ENCODE measurements at regions not wholly inside any gene's neighbourhood (a gene's known extent, or its start where the extent isn't known, plus 50 kb on each side); places are given as distances from the start of the nearest gene placed in this dataset.

- no peak for DNase-seq
Measured at GRCh38 chr4:112896609-112897190, 152.8 kb upstream of the ANK2 start.

- DNase-seq: no peak
Measured at GRCh38 chr4:112897543-112897942, 151.9 kb upstream of the ANK2 start.

GRCh38 chr4:112898357-112899141 lies 150.9 kb upstream of the ANK2 start:
- no peak for DNase-seq

- DNase-seq: no peak
Measured at GRCh38 chr4:112900416-112900815, 149.0 kb upstream of the ANK2 start.

GRCh38 chr4:112901962-112902411 lies 147.5 kb upstream of the ANK2 start:
- DNase-seq: no peak

DNA sequence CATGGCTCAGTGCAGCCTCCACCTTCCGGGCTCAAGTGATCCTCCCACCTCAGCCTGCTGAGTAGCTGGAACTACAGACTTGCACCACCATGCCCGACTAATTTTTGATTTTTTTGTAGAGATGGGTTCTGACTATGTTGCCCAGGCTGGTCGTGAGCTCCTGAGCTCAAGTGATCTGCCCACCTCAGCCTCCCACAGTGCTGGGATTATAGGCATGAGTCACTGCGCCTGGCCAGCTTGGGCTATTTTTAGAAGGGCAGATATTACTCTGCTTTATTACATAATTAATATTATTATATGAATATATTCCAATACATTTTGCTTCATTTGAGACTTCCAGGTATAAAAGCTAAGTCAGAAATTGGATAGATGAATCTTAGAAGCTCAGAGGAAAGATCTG lies 143.7 kb upstream of the ANK2 start:
- DNase-seq: no peak

DNA sequence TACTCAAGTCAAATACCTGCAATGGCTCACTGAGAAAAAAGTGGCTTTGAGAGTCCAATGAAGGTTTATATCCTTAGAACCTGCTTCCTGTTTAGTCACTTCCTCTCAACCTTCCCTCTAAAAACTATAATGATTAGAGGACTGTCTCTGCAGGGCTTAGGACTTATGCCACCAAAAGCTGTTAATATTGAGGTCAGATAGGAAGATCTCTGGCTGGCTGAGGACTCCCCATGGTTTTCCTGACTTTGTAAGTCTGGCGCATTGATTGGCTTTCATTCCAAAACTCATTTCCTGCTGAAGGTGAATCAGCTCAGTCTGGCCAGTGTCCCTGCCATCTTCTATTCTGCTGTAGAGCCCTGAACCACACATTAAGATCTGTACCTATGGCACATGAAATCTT lies 140.9 kb upstream of the ANK2 start:
- DNase-seq: no peak

DNA sequence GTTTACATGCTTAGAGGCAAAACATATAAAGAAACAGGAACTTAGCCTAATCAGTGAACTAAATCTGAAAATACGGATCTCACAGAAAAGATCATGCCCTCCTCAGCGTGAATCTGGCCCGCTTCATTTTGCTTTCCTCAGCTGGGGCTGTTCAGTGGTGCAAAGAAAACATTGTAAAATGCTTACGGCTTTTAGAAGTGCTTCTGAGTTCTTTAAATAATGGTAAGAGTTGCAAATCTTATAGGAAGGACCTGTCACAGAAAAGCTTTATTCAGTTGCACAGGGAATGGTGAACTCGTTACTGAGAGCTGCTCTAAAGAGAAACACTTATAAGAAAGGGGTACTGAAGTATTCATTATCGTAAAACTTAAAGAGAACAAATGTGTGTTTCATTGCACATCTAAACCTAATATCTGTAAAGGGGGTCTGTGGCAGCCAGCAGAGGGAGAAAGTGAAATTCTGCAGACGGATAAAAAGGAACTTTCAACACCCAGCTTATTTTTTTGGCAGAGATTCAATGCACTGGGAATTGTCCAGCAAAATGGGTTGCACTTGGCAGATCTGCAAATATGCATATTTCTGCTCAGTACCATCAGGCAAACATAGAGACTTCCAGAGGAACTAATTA lies 139.2 kb upstream of the ANK2 start:
- DNase-seq: no peak

- DNase-seq: no peak
Measured at GRCh38 chr4:112916868-112917267, 132.6 kb upstream of the ANK2 start.

- no peak for DNase-seq
Measured at GRCh38 chr4:112923516-112923915, 125.9 kb upstream of the ANK2 start.

GRCh38 chr4:112926819-112927218 lies 122.6 kb upstream of the ANK2 start:
- no peak for DNase-seq

DNA sequence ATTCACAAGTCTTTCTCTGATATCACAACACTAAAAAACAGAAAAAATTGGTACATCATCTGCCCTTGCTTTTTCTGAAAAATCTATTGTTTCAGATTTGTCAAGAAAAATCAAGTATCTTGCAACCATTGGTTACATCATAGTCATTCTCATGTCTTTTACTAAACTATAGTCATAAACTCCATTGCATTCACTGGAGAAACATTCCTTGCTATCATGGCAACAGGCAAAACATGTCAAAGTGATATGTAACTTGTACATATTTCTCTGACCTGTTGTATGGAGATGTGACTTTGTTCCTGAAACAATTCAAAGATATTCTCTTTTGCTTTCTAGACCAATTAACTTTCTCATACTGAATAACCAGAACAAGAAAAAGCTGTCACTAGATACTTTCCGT lies 121.9 kb upstream of the ANK2 start:
- no peak for DNase-seq

- DNase-seq: no peak
Measured at GRCh38 chr4:112931001-112931400, 118.5 kb upstream of the ANK2 start.

DNA sequence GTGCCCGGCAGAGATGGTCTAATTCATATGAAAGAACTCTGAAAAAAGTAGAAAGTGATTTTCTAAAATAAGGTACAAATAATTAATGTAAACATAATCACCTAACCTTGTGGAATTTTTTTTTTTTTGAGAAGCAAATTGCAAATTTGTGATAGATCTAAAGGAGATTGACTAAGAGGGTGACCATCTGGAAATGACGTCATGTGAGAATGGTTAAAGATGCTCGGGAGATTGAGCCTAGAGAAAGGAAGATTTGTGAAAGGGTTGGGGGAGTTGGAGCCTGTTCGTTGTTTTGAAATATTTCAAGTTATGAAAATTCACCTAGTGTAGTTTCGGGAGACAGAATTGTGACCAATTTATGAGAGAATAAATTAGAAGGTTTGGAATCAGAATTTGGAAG lies 115.7 kb upstream of the ANK2 start:
- no peak for DNase-seq

- DNase-seq: no peak
Measured at GRCh38 chr4:112938461-112939058, 110.9 kb upstream of the ANK2 start.

- no peak for DNase-seq
Measured at GRCh38 chr4:112939901-112940300, 109.6 kb upstream of the ANK2 start.

DNA sequence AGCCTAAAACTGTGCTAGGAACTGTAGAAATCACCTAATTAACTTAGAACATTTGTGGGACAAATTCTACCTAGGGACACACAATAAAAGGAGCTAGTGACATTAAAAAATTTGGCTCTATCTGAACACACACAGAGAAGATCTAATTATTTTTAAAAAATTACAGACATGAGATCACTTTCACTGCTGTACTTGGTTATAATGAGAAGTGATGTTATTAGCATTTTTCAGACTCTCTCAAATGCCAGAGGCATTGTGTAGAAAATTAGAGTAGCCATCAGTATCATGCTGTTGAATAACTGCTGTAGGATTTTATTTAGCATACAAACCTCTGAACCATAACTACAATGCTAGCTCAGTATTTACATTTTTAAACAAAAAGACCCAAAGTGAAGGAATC lies 109.1 kb upstream of the ANK2 start:
- no peak for DNase-seq

- DNase-seq: no peak
Measured at GRCh38 chr4:112942077-112942476, 107.4 kb upstream of the ANK2 start.

DNA sequence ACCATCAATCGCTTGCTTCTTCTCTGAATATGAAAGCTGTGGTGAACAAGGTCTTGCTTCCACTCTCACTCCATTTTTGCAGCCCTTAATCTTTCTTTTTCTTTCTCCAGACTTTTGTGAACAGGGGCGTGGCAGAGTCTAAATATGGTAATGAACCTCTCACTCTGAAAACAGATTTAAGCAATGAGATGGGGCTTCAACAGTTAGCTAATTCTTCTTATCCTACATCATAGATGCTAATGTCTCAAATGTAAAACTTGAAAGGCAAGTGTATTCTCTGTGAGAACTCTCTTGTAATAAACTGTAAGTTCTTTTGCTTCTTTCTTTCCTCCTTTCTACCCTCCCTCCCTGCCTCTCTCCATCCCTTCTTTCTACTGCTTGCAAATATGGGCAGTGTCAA lies 106.5 kb upstream of the ANK2 start:
- DNase-seq: no peak

DNA sequence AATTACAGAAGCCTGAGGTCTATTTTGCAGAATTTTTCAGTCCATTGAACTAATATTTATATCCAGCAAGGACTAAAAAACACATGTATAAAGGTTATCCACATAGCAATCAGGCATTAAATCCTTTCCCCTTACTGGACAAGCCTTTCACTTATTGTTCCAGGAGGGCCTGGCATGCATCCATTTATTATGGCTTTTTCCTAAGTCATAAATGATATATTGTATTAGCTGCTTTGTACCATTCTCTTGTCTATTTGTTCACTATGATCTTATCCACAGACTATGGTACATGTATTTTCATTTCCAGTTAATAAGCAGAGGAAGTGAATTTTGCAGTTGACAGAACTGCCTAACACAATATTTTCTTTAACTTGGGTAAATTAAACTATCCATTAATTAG lies 105.4 kb upstream of the ANK2 start:
- no peak for DNase-seq

DNA sequence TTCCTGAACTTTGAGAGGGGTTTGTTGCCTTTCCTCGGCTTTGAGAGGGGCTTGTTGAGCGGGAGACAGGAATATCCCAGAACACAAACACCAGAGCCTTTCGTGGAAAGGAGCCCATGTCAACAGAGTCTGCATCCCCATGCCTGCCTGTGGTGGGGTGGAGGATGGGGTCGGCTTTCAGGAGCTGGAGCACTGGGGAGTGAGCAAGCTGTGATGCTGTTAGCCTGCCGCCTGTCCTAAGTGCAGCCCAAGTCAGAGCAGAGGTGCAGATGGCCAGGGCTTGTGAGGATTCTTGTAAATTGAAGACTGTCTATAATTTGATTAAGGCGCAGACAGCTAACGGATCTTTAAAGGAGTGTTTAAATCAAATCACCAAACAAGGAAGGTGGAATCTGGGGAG lies 103.3 kb upstream of the ANK2 start:
- DNase-seq: no peak

- no peak for DNase-seq
Measured at GRCh38 chr4:112947616-112948015, 101.8 kb upstream of the ANK2 start.

DNA sequence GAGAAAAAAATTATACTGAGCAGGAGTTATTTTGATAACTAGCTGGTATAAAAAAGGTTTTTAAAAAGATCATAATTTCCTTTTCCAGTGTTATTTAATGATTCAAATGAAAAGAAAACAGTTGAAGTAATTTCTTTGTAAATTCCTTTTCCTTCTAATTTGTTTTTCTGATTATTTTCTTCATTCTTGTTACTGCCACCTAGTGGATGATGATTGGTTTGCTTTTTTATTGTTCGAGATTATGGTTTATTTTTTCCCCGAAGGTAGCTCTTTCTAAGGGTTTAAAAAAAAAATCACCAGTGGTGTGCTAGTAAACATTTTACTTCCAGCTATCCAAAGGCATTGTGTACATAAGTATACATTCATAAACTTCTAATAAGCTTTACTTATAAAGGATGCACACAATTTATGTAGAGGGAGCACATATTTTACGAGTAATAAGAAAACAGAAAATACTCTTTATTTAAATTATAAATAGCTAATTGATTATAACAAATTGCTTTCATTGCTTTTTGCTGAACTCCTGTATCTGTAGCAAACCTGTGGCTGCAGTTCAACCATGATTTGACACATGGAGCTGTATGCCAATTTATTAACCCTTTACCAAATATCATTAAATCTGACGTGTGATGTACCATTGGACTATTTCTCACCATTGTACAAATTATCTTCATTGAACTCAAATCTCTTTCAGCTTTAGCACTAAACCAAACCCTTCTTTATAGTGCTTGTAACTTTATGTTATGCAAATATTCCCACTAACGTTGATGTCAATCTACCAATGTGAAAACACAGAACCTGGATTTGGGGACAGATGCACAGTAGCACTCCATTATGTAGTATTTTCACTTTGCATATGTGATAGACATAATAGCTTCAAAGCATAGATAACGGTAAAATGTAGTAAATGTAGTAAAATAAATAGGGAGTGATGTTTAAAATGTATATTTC lies 97.8 kb upstream of the ANK2 start:
- DNase-seq: no peak

All from activated T-cell treated with anti-CD3 and anti-CD28 coated beads for 4 hours (primary cell).